GM18517 (cell line): ENCODE measurements at regions not wholly inside any gene's neighbourhood (a gene's known extent, or its start where the extent isn't known, plus 50 kb on each side); places are given as distances from the start of the nearest gene placed in this dataset.
"Not testable (repeated sequence)": the region's sequence is repeated elsewhere in the genome, so short reads cannot be mapped to it uniquely, and the experiment has no call there.

Source experiments
- ATAC-seq: cut with Tn5 transposase; IDR thresholded peaks from one replicate; pipeline ENCODE4 v1.9.1; 2021; ENCODE audit warnings: mild to moderate bottlenecking, moderate library complexity; ENCODE audit not compliant: unreplicated experiment

DNA sequence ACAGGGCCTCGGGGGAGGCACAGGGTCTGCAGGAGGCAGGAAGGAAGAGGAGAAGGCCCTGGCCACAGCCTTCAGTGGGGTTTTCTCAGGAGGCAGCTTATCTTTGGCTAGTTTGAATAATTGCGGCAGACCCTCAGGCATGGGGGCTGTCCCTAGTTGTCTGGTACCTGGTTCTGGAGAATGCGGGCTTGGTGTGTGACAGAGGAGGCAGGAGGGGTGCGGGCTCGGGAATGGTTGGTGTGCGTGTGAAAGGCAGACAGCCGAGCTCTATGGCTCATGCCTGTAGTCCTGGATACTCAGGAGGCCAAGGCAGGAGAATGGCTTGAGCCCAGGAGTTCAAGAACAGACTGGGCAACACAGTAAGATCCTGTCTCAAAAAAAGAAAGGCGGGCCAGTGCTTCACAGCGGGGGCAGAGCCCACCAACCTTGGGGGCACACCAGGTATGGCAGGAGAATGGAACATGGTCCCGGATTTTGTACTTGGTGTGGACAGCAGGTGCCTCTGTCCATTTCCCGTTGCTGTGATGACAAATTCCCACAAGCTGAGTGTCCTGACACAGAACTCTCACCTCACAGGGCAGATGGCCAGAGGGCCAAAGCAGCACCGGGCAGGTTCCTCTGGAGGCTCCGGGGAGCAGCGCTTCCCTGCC, 640.6 kb downstream of the TBC1D22A start:
- no peak for ATAC-seq

DNA sequence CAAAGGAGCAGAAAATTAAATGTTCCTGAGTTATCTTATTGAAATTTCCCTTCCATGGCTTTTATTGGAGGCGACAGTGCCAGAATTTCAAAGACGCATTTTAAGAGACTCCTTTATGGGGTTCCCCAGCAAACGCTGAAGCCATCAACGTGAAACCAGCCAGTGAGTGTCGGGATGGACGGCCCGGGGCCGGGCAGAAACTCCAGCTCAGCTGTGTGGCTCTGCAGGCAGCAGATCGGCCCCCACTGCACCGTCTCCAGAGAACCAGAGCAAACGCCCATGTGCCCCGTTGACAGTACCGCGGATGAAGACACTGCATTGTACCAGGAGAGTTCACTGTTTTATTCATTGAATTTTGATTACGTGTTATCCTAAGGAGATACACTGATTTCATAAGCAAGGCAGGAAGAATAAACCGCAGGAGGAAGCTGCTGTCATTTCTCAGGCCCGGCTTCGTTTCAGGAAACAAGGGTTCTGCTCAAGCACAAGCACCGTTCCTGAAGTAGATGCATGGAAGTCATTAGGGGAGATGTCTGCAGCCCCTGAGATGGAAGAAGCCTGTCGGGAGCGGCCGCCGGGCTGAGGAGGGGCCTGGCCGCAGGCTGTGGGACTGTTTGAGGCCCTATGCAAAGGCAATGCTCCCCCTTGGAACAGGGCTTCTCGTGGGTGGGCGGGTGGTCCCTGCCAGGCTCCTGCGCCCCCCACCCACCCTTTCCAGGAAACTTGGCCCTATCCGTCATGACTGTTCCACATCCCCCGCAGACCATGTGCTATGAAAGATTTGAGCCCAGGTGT, 639.7 kb downstream of the TBC1D22A start:
- no peak for ATAC-seq

DNA sequence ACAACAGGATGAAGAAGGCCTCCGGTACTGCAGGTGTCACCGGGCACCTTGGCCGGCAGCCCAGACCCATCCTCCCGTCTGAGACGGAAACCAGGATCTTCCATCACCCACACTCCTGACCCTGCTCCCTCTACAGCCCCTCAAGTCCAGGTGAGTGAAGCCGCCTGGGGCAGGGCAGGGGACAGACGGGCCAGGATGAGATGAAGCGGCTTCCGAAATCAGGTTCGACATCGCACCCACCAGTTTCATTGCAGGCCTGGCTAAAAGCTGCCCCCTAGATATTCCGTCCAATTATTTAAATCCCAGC, 639.1 kb downstream of the TBC1D22A start:
- ATAC-seq = no peak

DNA sequence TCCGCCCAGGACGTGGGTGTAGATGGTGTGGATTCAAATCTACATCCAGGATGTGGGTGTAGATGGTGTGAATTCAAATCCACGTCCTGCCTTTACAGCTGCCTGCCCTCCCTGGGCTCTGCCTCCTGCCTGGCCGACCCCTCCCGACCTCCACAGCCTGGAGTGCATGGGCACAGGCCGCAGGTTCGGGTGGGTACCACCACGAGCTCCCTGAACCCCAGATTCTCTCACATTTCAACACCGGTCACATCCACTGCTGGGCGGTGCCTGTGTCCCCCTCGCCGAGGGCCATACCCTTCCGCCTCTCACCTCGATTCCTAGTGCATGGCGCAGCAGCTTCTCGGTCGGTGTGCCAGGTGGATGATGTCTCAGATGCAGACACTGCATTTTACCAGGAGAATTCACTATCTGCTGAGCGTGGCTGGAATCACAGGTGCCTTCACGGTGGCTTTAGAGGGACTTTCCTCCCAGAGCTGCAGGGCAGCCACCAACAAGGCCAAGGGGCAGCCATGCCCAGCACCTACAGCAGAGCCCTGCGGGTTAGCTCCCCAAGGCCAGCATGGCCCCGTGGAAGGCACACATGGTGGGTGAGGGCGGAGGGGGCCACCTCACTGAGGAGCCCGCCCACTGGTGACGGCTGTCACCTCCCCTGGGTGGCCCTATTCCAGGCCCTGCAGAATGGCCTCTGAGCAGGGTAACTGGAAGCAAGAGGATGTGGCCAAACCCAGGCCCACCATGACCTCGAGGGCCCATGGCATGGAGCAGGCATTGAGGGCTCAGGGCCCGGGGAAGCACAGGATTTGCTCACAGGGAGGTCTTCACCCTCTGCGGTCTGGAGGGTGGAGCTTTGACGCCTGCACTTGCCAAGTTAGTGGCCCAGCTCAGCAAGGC, 638.5 kb downstream of the TBC1D22A start:
- no peak for ATAC-seq

DNA sequence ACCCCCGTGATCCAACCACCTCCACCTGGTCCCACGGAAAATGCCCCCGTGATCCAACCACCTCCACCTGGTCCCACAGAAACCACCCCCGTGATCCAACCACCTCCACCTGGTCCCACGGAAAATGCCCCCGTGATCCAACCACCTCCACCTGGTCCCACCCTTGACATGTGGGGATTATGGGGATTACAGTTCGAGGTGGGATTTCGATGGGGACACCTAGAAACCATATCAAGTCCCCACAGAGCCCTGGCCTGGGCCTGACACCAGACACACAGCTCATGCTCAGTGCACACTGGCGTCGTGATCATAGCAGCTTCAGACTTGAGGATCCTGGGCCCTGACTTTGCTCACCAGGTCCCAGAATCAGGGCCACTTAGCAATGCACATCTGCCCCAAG, 637.7 kb downstream of the TBC1D22A start:
- ATAC-seq = not testable (repeated sequence)

DNA sequence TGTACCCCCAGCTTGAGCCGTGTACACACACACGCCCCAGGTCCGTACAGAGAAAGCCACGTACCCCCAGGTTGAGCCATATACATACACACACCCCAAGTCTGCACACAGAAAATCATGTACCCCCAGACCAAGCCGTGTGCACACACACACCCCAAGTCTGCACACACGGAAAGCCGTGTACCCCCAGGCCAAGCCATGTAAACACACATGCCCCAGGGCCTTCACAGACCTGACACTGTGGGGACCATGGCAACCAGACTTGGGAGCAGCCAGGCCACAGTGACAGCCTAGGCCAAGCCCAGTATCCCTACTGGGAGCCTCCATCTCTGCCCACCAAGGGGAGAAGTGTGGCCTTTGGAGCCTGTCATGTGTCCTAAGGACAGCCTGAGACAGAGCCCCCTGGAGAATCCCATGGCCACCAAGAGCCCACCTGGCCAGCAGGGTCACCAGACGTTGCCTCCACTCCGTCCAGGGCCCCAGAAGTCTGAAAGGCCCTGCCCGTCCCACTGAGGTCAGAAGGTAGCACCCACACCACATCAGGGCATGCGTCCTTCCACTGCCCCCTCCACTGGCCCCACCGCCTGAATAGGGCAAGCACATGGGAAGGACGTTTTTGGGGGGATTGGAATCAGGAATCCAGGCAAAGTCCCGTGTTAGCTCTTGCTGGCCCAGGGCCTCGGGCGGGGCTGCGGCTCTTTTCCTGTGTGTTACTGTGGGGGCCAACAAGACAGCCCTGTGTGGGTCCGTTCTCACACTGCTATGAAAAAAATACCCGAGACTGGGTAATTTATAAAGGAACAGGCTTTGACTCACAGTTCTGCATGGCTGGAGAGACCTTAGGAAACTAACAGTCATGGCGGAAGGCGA, 636.7 kb downstream of the TBC1D22A start:
- ATAC-seq = no peak

DNA sequence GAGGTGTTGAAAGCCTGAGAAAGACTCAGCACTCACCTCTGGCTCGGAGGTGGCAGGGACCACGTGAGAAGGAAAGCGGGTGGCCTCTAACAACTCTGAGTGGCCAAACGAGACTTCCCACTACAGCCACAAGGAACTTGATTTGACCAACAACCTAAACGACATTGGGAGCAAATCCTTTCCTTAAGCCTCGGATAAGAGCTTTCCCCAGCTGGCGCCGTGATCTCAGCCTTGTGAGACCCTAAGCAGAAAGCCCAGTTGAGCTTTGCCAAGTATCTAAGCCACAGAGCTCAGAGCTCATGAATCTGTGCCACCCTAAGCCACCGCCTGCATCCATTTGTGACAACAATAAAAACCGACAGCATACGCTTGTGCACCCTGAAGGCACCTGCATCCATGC, 636.0 kb downstream of the TBC1D22A start:
- ATAC-seq = no peak

DNA sequence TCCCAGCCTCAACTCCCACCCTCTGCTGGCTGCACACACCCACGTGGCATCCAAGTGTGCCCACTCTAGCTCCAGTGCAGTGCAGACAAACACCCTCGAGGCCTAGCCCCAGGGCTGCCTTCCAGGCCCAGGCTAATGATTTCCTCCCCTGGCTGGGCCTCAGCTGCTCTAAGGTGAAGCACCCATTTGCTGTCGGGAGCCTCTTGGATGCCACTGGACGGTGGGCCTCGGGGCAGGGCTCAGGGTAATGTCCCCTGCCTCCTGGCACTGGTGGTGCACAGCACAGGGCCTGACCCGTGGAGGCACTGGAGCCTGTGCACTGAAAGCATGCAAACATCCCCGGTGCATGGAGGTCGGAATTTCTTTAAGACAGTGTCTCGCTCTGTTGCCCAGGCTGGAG, 635.2 kb downstream of the TBC1D22A start:
- no peak for ATAC-seq

DNA sequence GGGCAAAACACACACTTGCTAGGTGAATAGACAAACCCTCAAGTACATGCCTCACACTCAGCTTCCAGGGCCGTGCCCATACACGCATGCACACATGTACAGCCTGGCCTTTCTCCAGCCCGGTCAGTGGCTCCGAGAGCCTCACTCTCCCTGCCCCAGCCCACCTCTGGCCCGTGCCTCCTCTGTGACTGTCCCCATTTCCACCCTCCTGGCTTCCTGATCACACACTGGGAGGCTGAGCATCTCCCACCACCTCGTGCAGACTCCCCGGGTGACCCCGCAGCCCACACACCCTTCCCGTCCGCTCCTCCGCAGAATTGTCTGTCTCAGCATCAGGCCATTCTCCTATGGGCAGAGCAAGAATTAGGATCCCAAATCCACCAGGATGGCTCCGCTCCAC, 634.1 kb downstream of the TBC1D22A start:
- no peak for ATAC-seq

DNA sequence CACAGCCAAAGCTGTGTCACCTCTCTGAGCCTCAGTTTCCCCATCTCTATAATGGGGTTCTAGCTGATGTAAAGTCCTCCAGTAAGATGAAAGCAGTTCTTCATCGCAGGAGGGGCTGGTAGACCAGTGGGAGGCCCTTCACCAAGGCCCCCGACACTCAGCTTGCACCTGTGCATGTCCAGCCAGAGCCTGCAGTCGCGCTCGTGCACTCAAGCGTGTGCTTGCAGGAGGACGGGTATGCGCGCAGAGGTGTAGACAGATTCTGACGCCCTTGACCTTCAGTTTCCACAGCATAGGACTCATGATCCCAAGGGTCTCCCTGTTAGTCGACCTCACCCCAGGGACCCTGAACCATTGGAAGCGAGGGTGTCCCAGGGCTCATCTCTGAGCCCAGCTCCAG, 633.7 kb downstream of the TBC1D22A start:
- ATAC-seq = no peak

DNA sequence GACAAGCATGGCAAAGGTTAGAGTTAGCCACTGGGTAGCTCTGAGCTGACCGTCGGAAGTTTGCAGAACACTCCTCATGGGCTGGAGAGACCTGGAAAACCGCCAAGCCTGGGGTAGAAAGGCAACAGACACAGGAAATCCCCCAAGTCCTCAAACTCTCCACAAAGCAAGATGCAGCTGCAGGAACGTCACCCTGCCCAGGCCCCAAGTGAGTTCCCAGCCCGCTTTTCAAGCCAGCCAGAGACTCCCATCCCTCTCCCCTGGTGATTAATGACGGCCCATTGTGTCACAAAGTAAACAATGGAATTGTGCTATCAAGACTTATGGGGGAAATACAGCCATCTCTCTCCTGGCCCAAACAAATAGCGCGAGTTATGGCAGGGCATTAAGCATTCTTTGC, 633.0 kb downstream of the TBC1D22A start:
- no peak for ATAC-seq

DNA sequence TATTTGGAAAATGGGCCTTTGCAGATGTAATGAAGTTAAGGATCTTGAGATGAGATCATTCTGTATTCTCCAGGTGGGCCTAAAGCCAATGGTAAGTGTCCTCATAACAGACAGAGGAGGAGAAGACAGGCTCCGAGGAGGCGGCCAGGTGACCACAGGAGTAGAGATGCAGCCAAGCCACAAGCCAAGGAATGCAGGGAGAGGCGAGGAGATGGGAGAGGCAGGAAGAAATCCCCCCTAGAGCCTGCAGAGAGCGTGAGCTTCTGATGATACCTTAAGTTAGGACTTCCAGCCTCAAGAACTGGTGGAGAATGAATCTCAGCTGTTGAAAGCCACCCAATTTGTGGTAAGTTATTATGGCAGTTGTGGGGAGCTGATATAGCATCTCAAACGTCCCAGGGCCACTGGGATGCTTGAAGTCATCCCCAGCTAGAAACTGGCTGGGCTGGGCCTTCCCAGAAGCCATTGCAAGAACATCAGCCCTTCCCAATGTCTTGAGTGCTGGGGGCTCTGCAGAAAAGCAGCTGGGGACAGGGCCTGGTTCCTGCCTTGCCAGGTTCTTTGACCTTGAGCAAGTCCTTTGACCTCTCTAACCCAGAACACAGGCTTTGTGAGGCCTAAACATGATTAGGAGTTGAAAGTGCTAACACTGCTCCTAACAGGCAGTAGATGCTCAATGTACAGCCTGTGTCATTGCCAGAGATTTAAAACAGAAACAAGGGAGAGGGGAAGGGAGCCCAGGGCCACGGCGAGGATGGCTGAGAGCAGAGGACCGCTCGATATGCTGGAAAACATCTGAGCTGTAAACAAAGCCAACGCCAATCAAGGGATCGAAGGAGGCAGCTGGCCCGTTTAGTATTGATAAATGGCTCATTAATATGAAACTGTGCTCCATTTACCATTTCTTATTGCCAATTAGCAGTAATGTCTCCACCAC, 632.3 kb downstream of the TBC1D22A start:
- no peak for ATAC-seq

DNA sequence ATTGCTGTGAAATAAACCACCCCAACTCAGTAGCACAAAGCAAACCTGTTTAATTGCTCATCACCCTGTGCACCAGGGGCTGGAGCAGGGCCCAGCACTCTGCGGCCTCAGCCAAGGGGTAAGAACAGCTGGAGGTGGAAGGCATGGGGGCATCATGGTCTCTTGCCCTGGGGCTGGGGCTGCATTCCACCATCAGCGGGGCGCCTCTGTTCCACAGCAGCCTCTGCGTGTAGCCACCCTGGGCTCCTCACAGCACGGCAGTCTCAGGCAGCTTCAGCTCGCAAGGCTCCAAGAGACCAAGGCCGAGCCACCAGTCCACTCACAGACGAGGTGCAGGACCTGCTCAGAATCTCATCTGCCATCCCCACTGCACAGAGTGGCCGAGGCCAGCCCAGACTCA, 630.7 kb downstream of the TBC1D22A start:
- no peak for ATAC-seq

DNA sequence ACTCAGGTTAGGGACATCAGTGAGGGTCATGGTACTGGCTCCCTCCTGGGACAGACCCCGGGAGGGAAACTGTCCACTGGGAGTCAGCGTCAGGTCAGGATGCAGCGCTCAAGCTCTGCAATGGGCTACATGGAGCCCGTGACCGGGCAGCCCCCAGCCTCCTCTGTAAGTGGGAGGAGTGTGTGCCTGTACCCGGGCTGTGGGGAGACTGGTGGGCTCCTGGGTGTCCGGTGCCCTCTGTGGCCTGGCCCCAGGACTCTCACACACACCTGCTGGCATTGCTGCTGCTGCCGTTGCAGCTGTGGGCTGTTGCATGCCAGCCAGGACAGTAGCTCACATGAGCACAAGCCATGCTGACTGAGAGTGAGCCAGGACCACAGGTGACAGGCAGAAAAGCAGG, 630.3 kb downstream of the TBC1D22A start:
- no peak for ATAC-seq

DNA sequence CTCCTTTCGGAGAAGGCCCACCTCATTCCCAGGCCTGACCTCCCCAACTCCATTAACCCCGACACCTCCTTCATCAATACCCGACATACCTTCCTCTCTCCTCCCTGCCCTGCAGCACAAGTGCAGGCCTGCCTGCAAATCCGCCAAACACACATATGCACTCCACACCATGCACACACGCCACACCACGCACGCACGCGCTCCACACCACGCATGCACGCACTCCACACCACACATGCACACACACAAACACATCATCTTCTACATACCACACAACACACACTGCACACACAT, 629.6 kb downstream of the TBC1D22A start:
- ATAC-seq = no peak

DNA sequence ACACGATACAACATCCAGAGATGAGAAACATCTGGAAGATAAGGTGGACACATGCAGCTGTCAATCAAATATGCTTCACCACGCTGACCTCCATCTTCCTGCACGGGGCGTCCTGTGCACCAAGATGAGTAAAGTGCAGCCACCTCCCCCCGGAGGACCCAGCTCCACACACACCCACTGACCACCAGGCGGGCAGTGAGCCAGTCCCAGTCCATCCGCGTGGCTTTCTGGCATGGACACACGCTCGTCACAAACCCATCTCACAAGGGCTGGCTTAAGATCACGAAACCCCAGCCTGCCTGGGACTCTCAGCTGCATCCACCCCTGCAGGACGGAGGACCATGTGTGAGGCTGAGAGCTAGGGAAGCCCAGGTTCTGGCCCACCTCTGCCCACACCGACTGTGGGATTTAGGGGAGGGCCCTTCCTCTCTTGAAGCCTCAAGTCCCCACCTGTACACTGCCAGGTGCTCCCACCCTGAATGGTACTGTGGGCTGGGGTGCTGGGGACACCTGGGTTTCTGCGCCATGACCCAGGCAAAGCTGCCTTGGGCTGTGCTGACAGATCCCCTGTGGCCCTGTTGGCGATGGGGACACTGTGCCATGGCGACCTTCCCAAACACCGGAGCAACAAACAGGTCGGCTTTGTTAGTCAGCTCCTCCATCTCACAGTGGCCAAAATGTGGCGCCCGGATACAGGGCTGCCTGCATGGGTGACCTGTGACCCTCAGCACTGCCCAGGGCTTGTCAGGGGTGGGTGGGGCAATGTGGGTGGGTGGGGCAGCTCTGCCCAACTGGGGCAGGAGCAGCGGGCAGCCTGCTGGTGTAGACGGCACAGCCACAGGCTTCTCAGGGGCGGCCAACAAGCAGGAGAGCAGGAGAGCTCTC, 629.0 kb downstream of the TBC1D22A start:
- no peak for ATAC-seq

DNA sequence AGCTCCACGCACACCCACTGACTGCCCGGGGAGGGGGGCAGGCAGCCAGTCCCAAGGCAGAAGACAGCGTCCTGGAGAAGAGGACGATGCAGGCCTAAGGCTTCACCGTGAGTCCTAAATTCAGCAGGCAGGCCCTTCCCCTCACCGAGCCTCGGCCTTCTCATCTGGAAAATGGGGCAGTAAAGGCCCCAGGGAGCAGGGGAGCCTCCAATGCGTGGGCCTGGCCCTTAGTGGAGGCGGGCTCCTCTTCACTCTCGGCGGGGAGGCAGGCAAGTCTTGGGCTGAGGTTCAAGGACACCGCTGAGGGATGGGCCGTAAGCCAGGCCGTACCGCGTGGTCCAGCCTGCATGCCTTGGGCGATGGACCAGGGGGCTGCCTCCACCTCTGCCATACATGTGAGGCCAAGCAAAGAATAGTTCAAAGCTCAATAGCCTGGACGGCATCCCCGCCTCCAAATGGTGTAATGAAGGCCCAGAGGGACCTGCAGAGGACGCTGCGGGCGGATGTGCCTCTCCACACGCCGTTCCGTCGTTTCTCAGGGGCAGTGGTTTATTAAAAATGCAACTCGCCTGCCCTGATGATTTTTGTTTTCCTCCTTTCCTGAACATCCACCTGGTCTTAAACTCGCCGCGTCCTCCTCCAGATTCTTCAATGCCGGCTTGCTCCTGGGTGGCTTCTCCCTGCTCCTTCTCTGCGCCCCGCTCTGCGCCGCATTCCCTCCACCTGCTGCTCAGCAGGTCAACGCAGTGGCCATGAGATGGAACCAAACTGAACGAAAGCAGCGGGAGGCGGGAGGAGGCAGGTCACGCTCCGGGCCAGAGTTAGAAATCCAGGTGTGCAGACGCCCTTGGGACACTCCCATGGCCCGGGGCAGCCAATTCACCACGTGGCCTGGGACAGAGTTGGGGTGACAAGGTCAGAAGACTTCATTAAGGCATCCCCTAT, 627.8 kb downstream of the TBC1D22A start:
- no peak for ATAC-seq

DNA sequence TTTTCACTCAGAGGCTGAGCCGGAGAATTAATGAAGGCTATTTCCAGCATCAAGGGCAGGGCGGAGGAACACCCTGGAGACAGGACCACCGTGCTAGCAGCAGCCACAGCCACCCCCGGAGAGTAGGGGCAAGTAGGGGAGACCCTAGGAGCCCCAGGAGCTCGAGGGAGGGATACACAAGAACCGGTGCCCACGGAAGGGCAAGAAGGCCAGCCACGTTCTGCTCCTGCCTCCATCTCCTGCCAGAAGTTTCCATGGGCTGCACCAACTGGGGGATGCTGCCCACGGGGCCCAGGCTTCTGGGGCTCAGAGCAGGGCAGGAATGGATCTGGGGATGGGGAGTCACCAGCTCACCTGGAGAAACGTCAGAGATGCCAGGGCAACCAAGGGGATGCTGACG, 626.8 kb downstream of the TBC1D22A start:
- no peak for ATAC-seq
